GM12892 (cell line): ENCODE measurements at regions not wholly inside any gene's neighbourhood (a gene's known extent, or its start where the extent isn't known, plus 50 kb on each side); places are given as distances from the start of the nearest gene placed in this dataset.

Experiments
- POLR2A ChIP-seq: IDR thresholded peaks from 2 replicates; pipeline ENCODE4 v1.6.1; 2011; ENCODE audit warnings: low read depth, low read length, control low read depth
- POLR2AphosphoS5 ChIP-seq: IDR thresholded peaks from 2 replicates; pipeline ENCODE4 v1.6.1; 2011; ENCODE audit warnings: low read depth, low read length, control low read depth
- TAF1 ChIP-seq: IDR thresholded peaks from 2 replicates; pipeline ENCODE4 v1.6.1; 2011; ENCODE audit warnings: low read depth, mild to moderate bottlenecking, control low read depth, low read length, borderline replicate concordance

GRCh38 chr1:219298571-219299148 is 125.0 kb downstream of the LYPLAL1 start:
- no peak for TF ChIP-seq POLR2A
- no peak for TF ChIP-seq POLR2AphosphoS5
- no peak for TF ChIP-seq TAF1
